Right lobe of liver (tissue), 6 donors: ENCODE measurements at regions not wholly inside any gene's neighbourhood (a gene's known extent, or its start where the extent isn't known, plus 50 kb on each side); places are given as distances from the start of the nearest gene placed in this dataset.

ENCODE experiments used
- ATAC-seq, 4 donors: fragments of 200-7000 bp; cut with Tn5 transposase; one replicate each; pipeline ENCODE4 v1.9.1; 2020; ENCODE audit warnings: mild to moderate bottlenecking in 4 of 4, moderate library complexity in 4 of 4
- DNase-seq, 3 donors: peaks; one replicate each; pipeline ENCODE4 v3.0.0-alpha.2; 2020
- H3K27ac ChIP-seq, 3 donors: fragments of 200-600 bp; one replicate each; pipeline ENCODE4 v1.8.0; 2022
- H3K27me3 ChIP-seq, 2 donors: fragments of 200-600 bp; one replicate each; pipeline ENCODE4 v1.8.0; 2022
- H3K36me3 ChIP-seq, 4 donors: fragments of 200-600 bp; sonication (generic) in 1 of 4; one replicate each; pipeline versions ENCODE4 v1.5.1 to v1.8.0; 2017 to 2022; ENCODE audit warnings: control low read depth in 1 of 4
- H3K4me1 ChIP-seq, 4 donors: fragments of 200-600 bp; sonication (generic) in 1 of 4; one replicate each; pipeline versions ENCODE4 v1.5.1 to v1.8.0; 2017 to 2022; ENCODE audit warnings: control low read depth in 1 of 4
- H3K4me3 ChIP-seq, 3 donors: fragments of 200-600 bp; one replicate each; pipeline ENCODE4 v1.8.0; 2022
- H3K9me3 ChIP-seq, 4 donors: fragments of 200-600 bp; sonication (generic) in 1 of 4; one replicate each; pipeline versions ENCODE4 v1.5.1 to v1.8.0; 2017 to 2022; ENCODE audit warnings: control low read depth in 1 of 4
- CTCF ChIP-seq, 4 donors: fragments of 200-600 bp in 3 of 4; fragments of 450-650 bp in 1 of 4; IDR thresholded peaks; one replicate each; pipeline versions ENCODE4 v1.5.1 to v1.8.0; 2016 to 2022; ENCODE audit warnings: antibody characterized with exemption in 4 of 4, mild to moderate bottlenecking in 2 of 4
- POLR2A ChIP-seq: fragments of 450-650 bp; IDR thresholded peaks from one replicate; pipeline ENCODE4 v1.6.1; 2017; ENCODE audit warnings: antibody characterized with exemption, mild to moderate bottlenecking
- WGBS: methylation state at CpG from one replicate; pipeline ENCODE4 v1.1.6; 2018; ENCODE audit warnings: low coverage, low lambda C conversion rate; ENCODE audit not compliant: insufficient coverage; ENCODE audit errors: missing lambda C conversion rate; 5-methylcytosine and 5-hydroxymethylcytosine counted together
- intact Hi-C, 2 donors: fragments of 100-400 bp; cut with DNase I; formaldehyde crosslinking; loops; one replicate each; pipeline versions ENCODE4 v1.11.2 to v1.14.1; 2022
- donor health status: DM: no; HTN: yes; CAD: no.
- donor health status: DM: no; HTN: no; CAD: no.
- donor health status: DM: no; HTN: no; CAD: no.
- donor health status: DM: no; HTN: yes; CAD: no.
- donor health status: DM: no; HTN: yes; CAD: no.

DNA sequence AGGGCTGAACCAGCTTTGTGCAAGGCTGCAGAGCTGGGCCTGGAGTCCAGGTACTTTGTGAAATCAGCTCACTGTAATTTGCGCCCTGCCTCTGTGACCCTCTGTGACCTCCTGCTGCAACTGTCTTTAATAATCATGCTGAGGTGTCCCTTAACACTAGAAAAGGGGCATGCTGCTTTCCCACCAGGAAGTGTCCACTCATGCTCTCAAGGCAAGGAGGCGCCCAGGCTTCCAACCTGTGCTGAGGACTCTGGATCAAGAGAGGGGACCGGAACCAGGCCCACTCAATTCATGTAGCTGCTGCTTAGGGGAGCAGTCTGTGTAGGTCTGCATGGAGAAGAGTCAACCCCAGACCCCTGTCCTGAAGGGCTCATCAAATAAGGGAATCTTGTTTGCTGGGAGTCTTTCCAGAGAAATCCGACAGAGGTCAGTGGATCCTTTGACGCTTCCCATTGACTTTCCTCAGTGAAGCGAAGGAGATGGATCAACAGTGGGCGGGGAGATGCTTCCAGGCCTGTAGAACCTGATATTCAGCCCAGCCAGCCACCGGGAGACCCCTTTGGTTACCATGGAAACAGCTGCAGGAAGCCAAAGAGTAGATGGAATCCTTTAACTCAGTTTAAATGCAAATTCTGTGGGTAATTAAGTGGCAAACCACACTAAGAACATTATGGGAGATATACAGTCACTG is 945.9 kb downstream of the GRID1 start:
- intact Hi-C loops: no loop called here
- H3K27ac ChIP-seq: no peak overlapping the region
- H3K4me1 ChIP-seq: no peaks in the 10 kb centered on the region
- DNase-seq (no peak), ATAC-seq (no peak)
- no peak overlapping the region for H3K4me3 ChIP-seq
- H3K9me3 ChIP-seq: no peaks in the 10 kb centered on the region
- H3K27me3 ChIP-seq: no peaks in the 10 kb centered on the region
- H3K36me3 ChIP-seq: no peaks in the 10 kb centered on the region
- TF ChIP-seq POLR2A: no peak
- TF ChIP-seq CTCF (IDR thresholded peaks at IDR 0.05): no peak
- WGBS: 48% methylated on average over 5 of the region's 8 CpGs

- H3K36me3 ChIP-seq: no peaks in the 10 kb centered on the region
- no peak for TF ChIP-seq CTCF (IDR thresholded peaks at IDR 0.05)
- TF ChIP-seq POLR2A: no peak
- 78% methylated on average over 9 of the region's 9 CpGs for WGBS
- H3K9me3 ChIP-seq: no peaks in the 10 kb centered on the region
- H3K4me3 ChIP-seq: no peak overlapping the region
- no peak for DNase-seq
- H3K4me1 ChIP-seq: no peaks in the 10 kb centered on the region
- intact Hi-C loops: no loop called here
- no peak for ATAC-seq
- no peaks in the 10 kb centered on the region for H3K27me3 ChIP-seq
- no peak overlapping the region for H3K27ac ChIP-seq
Observed at GRCh38 chr10:85421421-85421820, 945.2 kb downstream of the GRID1 start.

GRCh38 chr10:85429126-85429525 is 937.5 kb downstream of the GRID1 start:
- 68% methylated on average over 3 of the region's 3 CpGs for WGBS
- no peak for DNase-seq
- Histone ChIP-seq H3K4me3 (no peak overlapping the region), H3K4me1 (no peaks in the 10 kb centered on the region), H3K36me3 (no peaks in the 10 kb centered on the region), H3K9me3 (no peaks in the 10 kb centered on the region), H3K27me3 (no peaks in the 10 kb centered on the region), H3K27ac (no peak overlapping the region)
- intact Hi-C loops: no loop called here
- no peak for ATAC-seq
- TF ChIP-seq CTCF (IDR thresholded peaks at IDR 0.05) (no peak), POLR2A (no peak)

GRCh38 chr10:85430991-85431390 is 935.6 kb downstream of the GRID1 start:
- ATAC-seq (peak in 1 of 4 donors; percentile 85), DNase-seq (no peak)
- intact Hi-C loops: no loop called here
- WGBS: 81% methylated on average over 2 of the region's 2 CpGs
- TF ChIP-seq CTCF (IDR thresholded peaks at IDR 0.05) (no peak), POLR2A (no peak)
- H3K9me3 ChIP-seq: no peaks in the 10 kb centered on the region
- H3K36me3 ChIP-seq: no peaks in the 10 kb centered on the region
- H3K4me1 ChIP-seq: no peaks in the 10 kb centered on the region
- no peaks in the 10 kb centered on the region for H3K27me3 ChIP-seq
- no peak overlapping the region for H3K27ac ChIP-seq
- H3K4me3 ChIP-seq: no peak overlapping the region

DNA sequence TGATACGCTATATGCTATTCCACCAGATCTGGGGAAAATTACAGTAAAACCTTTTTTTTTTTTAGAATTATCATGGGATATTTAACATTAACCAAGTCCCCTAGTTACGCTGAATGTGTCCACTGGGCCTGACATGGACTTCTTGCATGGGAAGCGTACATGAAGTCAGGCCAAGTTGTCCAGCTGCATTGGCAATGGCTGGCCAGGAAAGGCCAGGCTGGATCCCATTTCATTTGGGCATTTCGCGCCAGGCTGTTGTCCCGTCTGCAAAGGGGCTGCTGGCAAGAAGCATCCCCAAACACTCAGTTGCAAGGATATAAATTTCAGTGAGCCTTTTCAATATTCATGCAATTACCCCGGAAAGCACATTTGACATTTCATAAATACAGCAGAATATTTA is 933.3 kb downstream of the GRID1 start:
- Histone ChIP-seq H3K27me3 (no peaks in the 10 kb centered on the region), H3K27ac (no peak overlapping the region), H3K36me3 (no peaks in the 10 kb centered on the region), H3K4me1 (no peaks in the 10 kb centered on the region), H3K4me3 (no peak overlapping the region), H3K9me3 (no peaks in the 10 kb centered on the region)
- ATAC-seq (no peak), DNase-seq (no peak)
- WGBS: 84% methylated on average over 7 of the region's 7 CpGs
- TF ChIP-seq POLR2A (no peak), CTCF (IDR thresholded peaks at IDR 0.05) (no peak)
- intact Hi-C loops: no loop called here
